ENCODE measurements at regions not wholly inside any gene's neighbourhood (a gene's known extent, or its start where the extent isn't known, plus 50 kb on each side); places are given as distances from the start of the nearest gene placed in this dataset.

DNA sequence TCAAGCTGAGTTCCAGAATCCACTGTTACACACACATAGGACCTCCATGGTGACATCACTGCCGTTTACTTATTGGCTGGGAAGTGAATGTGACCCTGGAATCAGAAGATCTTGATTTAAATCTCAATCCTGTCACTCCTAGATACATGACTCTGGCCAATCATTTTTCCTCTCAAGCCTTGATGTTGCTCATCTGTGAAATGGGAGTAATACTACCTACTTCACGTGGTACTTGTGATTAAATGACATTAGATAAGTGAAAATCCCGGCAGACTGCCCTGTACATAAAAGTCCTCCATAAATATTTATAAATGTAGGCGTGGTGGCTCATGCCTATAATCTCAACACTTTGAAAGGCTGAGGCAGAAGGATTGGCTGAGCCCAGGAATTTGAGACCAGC lies 88.0 kb upstream of the SVIL start:
- DNase-seq (no peak), ATAC-seq (ENCODE audit: low read depth) (no peak)
- ChIA-PET POLR2A (no interaction called here), CTCF (no interaction called here)
- Mint-ChIP-seq H3K36me3 (ENCODE audit: low read depth) (no peaks in the 10 kb centered on the region), H3K27ac (no peak overlapping the region), H3K27me3 (no peaks in the 10 kb centered on the region), H3K4me1 (peaks cover 4% of the 10 kb centered on the region), H3K4me3 (no peak overlapping the region), H3K9me3 (peaks cover 13% of the 10 kb centered on the region)
- intact Hi-C loops (cut with micrococcal nuclease), result no loop called here
- TF ChIP-seq, protein P1, sequence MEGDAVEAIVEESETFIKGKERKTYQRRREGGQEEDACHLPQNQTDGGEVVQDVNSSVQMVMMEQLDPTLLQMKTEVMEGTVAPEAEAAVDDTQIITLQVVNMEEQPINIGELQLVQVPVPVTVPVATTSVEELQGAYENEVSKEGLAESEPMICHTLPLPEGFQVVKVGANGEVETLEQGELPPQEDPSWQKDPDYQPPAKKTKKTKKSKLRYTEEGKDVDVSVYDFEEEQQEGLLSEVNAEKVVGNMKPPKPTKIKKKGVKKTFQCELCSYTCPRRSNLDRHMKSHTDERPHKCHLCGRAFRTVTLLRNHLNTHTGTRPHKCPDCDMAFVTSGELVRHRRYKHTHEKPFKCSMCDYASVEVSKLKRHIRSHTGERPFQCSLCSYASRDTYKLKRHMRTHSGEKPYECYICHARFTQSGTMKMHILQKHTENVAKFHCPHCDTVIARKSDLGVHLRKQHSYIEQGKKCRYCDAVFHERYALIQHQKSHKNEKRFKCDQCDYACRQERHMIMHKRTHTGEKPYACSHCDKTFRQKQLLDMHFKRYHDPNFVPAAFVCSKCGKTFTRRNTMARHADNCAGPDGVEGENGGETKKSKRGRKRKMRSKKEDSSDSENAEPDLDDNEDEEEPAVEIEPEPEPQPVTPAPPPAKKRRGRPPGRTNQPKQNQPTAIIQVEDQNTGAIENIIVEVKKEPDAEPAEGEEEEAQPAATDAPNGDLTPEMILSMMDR (IDR thresholded peaks at IDR 0.05), result no peak

DNA sequence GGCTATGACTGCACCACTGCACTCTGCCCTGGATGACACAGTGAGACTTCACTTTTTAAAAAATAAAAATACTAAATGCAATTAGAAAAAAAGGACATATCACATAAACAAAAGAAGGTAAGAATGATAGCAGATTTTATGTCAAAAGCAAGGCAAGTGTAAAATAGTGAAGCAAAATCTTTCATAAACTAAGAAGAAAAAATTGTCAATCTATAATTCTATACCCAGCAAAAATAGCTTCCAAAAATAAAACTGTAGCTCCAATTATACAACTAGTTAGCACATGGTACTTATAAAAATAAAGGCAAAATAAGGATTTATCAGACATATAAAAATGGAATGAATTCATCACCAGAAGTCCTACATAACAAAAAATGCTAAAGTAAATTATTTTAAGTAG lies 85.4 kb upstream of the SVIL start:
- no peak overlapping the region for H3K27ac Mint-ChIP-seq
- ChIA-PET POLR2A (no interaction called here), CTCF (no interaction called here)

DNA sequence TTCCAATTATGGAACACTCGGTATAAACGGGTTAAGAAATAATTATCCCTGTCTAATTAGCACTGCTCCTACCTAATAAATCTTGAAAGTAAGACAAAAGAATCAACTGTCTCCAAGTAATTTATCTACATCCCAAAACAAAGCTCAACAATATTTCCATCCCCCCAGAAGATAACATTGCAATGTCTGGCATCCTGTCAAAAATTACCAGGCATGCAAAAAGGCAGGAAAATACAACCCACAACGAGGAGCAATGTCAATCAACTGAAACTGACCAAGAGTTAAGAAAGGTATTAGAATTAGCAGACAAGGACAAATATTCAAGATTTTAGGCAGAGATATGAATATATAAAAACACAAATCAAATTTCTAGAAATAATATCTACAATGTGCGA lies 84.5 kb upstream of the SVIL start:
- ChIA-PET POLR2A (no interaction called here), CTCF (no interaction called here)
- intact Hi-C loops (cut with micrococcal nuclease), result no loop called here
- TF ChIP-seq, protein P1 (IDR thresholded peaks at IDR 0.05), result no peak
- Mint-ChIP-seq H3K4me3 (no peak overlapping the region), H3K27ac (no peak overlapping the region), H3K36me3 (ENCODE audit: low read depth) (no peaks in the 10 kb centered on the region), H3K4me1 (no peaks in the 10 kb centered on the region), H3K27me3 (no peaks in the 10 kb centered on the region), H3K9me3 (peaks cover 16% of the 10 kb centered on the region)
- ATAC-seq (ENCODE audit: low read depth) (no peak), DNase-seq (no peak)

More for the DNA sequence above, 85.4 kb upstream of the SVIL start:
- H3K9me3 Mint-ChIP-seq, result peaks cover 16% of the 10 kb centered on the region
- DNase-seq, result no peak
- no peak overlapping the region for H3K4me3 Mint-ChIP-seq
- no peak for ATAC-seq (ENCODE audit: low read depth)
- H3K27me3 Mint-ChIP-seq, result no peaks in the 10 kb centered on the region
- intact Hi-C loops (cut with micrococcal nuclease), result no loop called here
- TF ChIP-seq, protein P1 (IDR thresholded peaks at IDR 0.05), result no peak
- no peaks in the 10 kb centered on the region for H3K36me3 Mint-ChIP-seq (ENCODE audit: low read depth)
- H3K4me1 Mint-ChIP-seq, result no peaks in the 10 kb centered on the region

DNA sequence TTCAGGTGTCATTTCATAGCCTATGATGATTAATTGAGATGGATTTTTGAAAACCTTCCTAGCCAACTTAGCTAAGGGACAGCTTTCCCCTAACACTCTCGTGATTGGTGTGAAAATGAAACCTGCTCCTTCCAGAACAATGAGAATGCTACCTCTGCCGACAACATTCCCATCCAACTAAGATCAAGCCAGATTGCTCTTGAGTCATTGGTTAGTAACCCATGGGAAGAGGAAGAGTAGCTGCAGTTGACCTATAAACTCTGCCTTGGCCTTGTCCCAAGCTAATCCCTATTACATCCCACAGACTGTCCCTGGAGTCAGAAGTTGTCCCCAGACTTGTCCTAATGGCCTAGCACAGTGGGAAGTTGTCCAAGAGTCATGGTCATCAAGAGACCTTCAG lies 80.5 kb upstream of the SVIL start:
- DNase-seq, result no peak
- Mint-ChIP-seq H3K36me3 (ENCODE audit: low read depth) (no peaks in the 10 kb centered on the region), H3K4me3 (no peak overlapping the region), H3K9me3 (peaks cover 13% of the 10 kb centered on the region), H3K27me3 (no peaks in the 10 kb centered on the region), H3K4me1 (no peaks in the 10 kb centered on the region), H3K27ac (no peak overlapping the region)
- intact Hi-C loops (cut with micrococcal nuclease), result no loop called here
- TF ChIP-seq, protein P1 (IDR thresholded peaks at IDR 0.05), result no peak
- ChIA-PET CTCF (no interaction called here), POLR2A (no interaction called here)
- ATAC-seq (ENCODE audit: low read depth), result no peak

DNA sequence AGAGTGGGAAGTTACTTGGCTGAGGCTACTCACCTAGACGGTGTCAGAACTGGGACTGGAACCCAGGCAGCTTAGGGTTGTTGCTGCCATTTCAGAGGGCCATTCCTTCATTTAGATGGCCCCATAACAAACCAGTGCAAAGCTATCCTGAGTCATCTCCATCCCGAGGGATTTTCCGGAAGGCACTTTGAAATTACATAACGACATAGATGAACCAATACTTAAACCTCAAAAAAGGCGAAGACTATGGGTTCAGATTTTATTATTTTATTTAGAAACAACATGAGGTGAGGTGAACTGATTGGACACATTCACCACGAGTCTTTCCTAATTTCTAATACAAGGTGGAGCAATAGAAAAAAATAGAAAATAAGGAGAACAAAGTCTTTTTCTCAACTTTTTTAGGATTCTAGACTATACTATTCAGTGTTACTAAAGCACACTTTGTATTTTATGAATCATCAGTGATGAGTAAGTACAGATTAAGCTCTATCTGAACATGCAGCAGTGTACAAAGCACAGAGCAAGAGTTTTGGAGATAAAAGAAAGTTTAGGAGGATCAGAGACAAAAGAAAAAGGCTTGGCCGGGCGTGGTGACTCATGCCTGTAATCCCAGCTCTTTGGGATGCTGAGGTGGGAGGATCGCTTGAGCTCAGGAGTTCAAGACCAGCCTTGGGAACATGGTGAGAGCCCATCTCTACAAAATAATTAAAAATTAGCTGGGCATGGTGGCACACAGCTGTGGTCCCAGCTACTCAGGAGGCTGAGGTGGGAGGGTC lies 79.5 kb upstream of the SVIL start:
- Mint-ChIP-seq H3K27ac (no peak overlapping the region), H3K4me3 (no peak overlapping the region), H3K4me1 (no peaks in the 10 kb centered on the region), H3K27me3 (no peaks in the 10 kb centered on the region), H3K9me3 (peaks cover 8% of the 10 kb centered on the region), H3K36me3 (ENCODE audit: low read depth) (no peaks in the 10 kb centered on the region)
- ChIA-PET POLR2A (no interaction called here), CTCF (no interaction called here)
- TF ChIP-seq, protein P1 (IDR thresholded peaks at IDR 0.05), result no peak
- ATAC-seq (ENCODE audit: low read depth) (no peak), DNase-seq (no peak)
- intact Hi-C loops (cut with micrococcal nuclease), result no loop called here
